Urothelium cell line (cell line): ENCODE measurements at regions not wholly inside any gene's neighbourhood (a gene's known extent, or its start where the extent isn't known, plus 50 kb on each side); places are given as distances from the start of the nearest gene placed in this dataset.

Experiments used
- DNase-seq: peaks from one replicate; pipeline ENCODE4 v3.0.0; 2011; ENCODE audit warnings: low spot score, mixed read lengths
- FAIRE-seq: peaks from 2 replicates; lab custom pipeline; 2011; peaks lifted over from hg19 to GRCh38; lab: Jason Lieb, UNC

GRCh38 chr1:29444782-29445729 lies 208.7 kb downstream of the PTPRU start:
- FAIRE-seq = no peak
- DNase-seq = no peak

- DNase-seq = no peak
- FAIRE-seq = no peak
Observed at GRCh38 chr1:29444081-29444715, 207.9 kb downstream of the PTPRU start.

- FAIRE-seq (no peak), DNase-seq (no peak)
Observed at GRCh38 chr1:29441916-29442668, 205.8 kb downstream of the PTPRU start.

GRCh38 chr1:29439615-29440014 lies 203.3 kb downstream of the PTPRU start:
- FAIRE-seq = no peak

GRCh38 chr1:29438991-29439390 lies 202.7 kb downstream of the PTPRU start:
- DNase-seq (no peak), FAIRE-seq (no peak)

More at GRCh38 chr1:29439615-29440014, 203.3 kb downstream of the PTPRU start:
- DNase-seq = no peak

- FAIRE-seq = no peak
- no peak for DNase-seq
Observed at GRCh38 chr1:29437946-29438345, 201.6 kb downstream of the PTPRU start.

GRCh38 chr1:29436181-29436785 lies 200.0 kb downstream of the PTPRU start:
- no peak for FAIRE-seq

GRCh38 chr1:29433830-29434229 lies 197.5 kb downstream of the PTPRU start:
- FAIRE-seq (no peak), DNase-seq (no peak)

More at GRCh38 chr1:29436181-29436785, 200.0 kb downstream of the PTPRU start:
- DNase-seq = no peak

GRCh38 chr1:29431138-29431537 lies 194.8 kb downstream of the PTPRU start:
- FAIRE-seq (no peak), DNase-seq (no peak)

- DNase-seq (no peak), FAIRE-seq (no peak)
Observed at GRCh38 chr1:29429656-29430055, 193.3 kb downstream of the PTPRU start.

GRCh38 chr1:29428997-29429396 lies 192.7 kb downstream of the PTPRU start:
- DNase-seq = no peak
- no peak for FAIRE-seq

- no peak for DNase-seq
- no peak for FAIRE-seq
Observed at GRCh38 chr1:29428280-29428615, 191.9 kb downstream of the PTPRU start.

- no peak for FAIRE-seq
- DNase-seq = no peak
Observed at GRCh38 chr1:29427614-29428279, 191.4 kb downstream of the PTPRU start.

GRCh38 chr1:29426701-29427279 lies 190.5 kb downstream of the PTPRU start:
- FAIRE-seq (no peak), DNase-seq (no peak)

GRCh38 chr1:29425631-29426030 lies 189.3 kb downstream of the PTPRU start:
- no peak for FAIRE-seq
- DNase-seq = no peak

GRCh38 chr1:29424266-29424665 lies 187.9 kb downstream of the PTPRU start:
- no peak for DNase-seq
- no peak for FAIRE-seq

GRCh38 chr1:29420202-29420601 lies 183.9 kb downstream of the PTPRU start:
- FAIRE-seq (no peak), DNase-seq (no peak)

GRCh38 chr1:29417971-29418370 lies 181.6 kb downstream of the PTPRU start:
- no peak for DNase-seq
- no peak for FAIRE-seq

- FAIRE-seq (no peak), DNase-seq (no peak)
Observed at GRCh38 chr1:29417147-29417858, 181.0 kb downstream of the PTPRU start.
